Gastroesophageal sphincter (tissue), 4 donors: ENCODE measurements at regions not wholly inside any gene's neighbourhood (a gene's known extent, or its start where the extent isn't known, plus 50 kb on each side); places are given as distances from the start of the nearest gene placed in this dataset.

Source experiments
- ATAC-seq: fragments of 150-250 bp; one replicate; pipeline ENCODE4 v1.9.1; 2016; ENCODE audit warnings: mild to moderate bottlenecking, moderate library complexity
- H3K27ac ChIP-seq, 4 donors: fragments of 200-600 bp; sonication (generic) in 3 of 4; 1 replicate in 3 of 4; 2 replicates in 1 of 4; pipeline ENCODE4 v1.5.1; 2016 to 2019
- H3K27me3 ChIP-seq: fragments of 200-600 bp; sonication (generic); one replicate; pipeline ENCODE4 v1.5.1; 2019
- H3K36me3 ChIP-seq, 2 donors: fragments of 200-600 bp; sonication (generic); one replicate each; pipeline ENCODE4 v1.5.1; 2019; ENCODE audit warnings: control low read depth in 1 of 2
- H3K4me1 ChIP-seq, 3 donors: fragments of 200-600 bp; sonication (generic); 1 replicate in 2 of 3; 2 replicates in 1 of 3; pipeline ENCODE4 v1.5.1; 2016 to 2019; ENCODE audit warnings: control low read depth in 2 of 3
- H3K4me3 ChIP-seq, 2 donors: fragments of 200-600 bp; sonication (generic); one replicate each; pipeline ENCODE4 v1.5.1; 2019; ENCODE audit warnings: mild to moderate bottlenecking in 1 of 2, moderate library complexity in 1 of 2
- H3K9me3 ChIP-seq, 3 donors: fragments of 200-600 bp; sonication (generic); one replicate each; pipeline ENCODE4 v1.5.1; 2017 to 2019; ENCODE audit warnings: control low read depth in 2 of 3
- CTCF ChIP-seq, 4 experiments: fragments of 200-600 bp in 2 of 4; fragments of 450-650 bp in 2 of 4; sonication (generic) in 1 of 4; IDR thresholded peaks; one replicate each; pipeline ENCODE4 v1.5.1; 2017 to 2019; ENCODE audit warnings: antibody characterized with exemption in 4 of 4, mild to moderate bottlenecking in 2 of 4, moderate library complexity in 2 of 4
- EP300 ChIP-seq: sonication (generic); formaldehyde crosslinking; IDR thresholded peaks from one replicate; pipeline ENCODE4 v1.6.1; 2017; ENCODE audit warnings: antibody characterized with exemption, mild to moderate bottlenecking
- POLR2A ChIP-seq, 2 donors: fragments of 450-650 bp; IDR thresholded peaks; one replicate each; pipeline ENCODE4 v1.6.1; 2017; ENCODE audit warnings: antibody characterized with exemption in 2 of 2, mild to moderate bottlenecking in 2 of 2, moderate library complexity in 1 of 2
- POLR2AphosphoS5 ChIP-seq: sonication (generic); formaldehyde crosslinking; IDR thresholded peaks from one replicate; pipeline ENCODE4 v1.6.1; 2017; ENCODE audit warnings: antibody characterized with exemption
- WGBS, 2 donors: methylation state at CpG; one replicate each; pipeline ENCODE4 v1.1.5; 2018; ENCODE audit warnings: low coverage in 1 of 2; 5-methylcytosine and 5-hydroxymethylcytosine counted together

GRCh38 chr14:82425261-82425660 is 891.6 kb upstream of the SEL1L start:
- WGBS, 2 donors: 33 to 83% methylated on average over 1 of the region's 1 CpG

GRCh38 chr14:82431031-82431430 is 897.4 kb upstream of the SEL1L start:
- Histone ChIP-seq H3K27ac (no peak overlapping the region), H3K4me3 (no peak overlapping the region), H3K9me3 (no peaks in the 10 kb centered on the region), H3K36me3 (no peaks in the 10 kb centered on the region), H3K27me3 (no peaks in the 10 kb centered on the region), H3K4me1 (no peaks in the 10 kb centered on the region)
- TF ChIP-seq CTCF (IDR thresholded peaks at IDR 0.05) (no peak), POLR2AphosphoS5 (no peak), EP300 (no peak), POLR2A (IDR thresholded peaks at IDR 0.05) (no peak)
- ATAC-seq: no peak

More at GRCh38 chr14:82425261-82425660, 891.6 kb upstream of the SEL1L start:
- ATAC-seq: no peak
- TF ChIP-seq POLR2AphosphoS5 (no peak), EP300 (no peak), POLR2A (IDR thresholded peaks at IDR 0.05) (no peak), CTCF (IDR thresholded peaks at IDR 0.05) (no peak)
- Histone ChIP-seq H3K4me3 (no peak overlapping the region), H3K4me1 (no peaks in the 10 kb centered on the region), H3K36me3 (no peaks in the 10 kb centered on the region), H3K27me3 (no peaks in the 10 kb centered on the region), H3K9me3 (no peaks in the 10 kb centered on the region), H3K27ac (no peak overlapping the region)

- Histone ChIP-seq H3K4me1 (no peaks in the 10 kb centered on the region), H3K9me3 (no peaks in the 10 kb centered on the region), H3K4me3 (no peak overlapping the region), H3K27me3 (no peaks in the 10 kb centered on the region), H3K36me3 (no peaks in the 10 kb centered on the region), H3K27ac (no peak overlapping the region)
- TF ChIP-seq EP300 (no peak), CTCF (IDR thresholded peaks at IDR 0.05) (no peak), POLR2AphosphoS5 (no peak), POLR2A (IDR thresholded peaks at IDR 0.05) (no peak)
- ATAC-seq: no peak
- 76 to 89% methylated on average over 3 of the region's 3 CpGs for WGBS, 2 donors
Observed at GRCh38 chr14:82432301-82433105, 898.9 kb upstream of the SEL1L start.

- H3K4me1 ChIP-seq: no peaks in the 10 kb centered on the region
- no peaks in the 10 kb centered on the region for H3K9me3 ChIP-seq
- H3K4me3 ChIP-seq: no peak overlapping the region
- no peak for ATAC-seq
- no peak for TF ChIP-seq POLR2AphosphoS5
- TF ChIP-seq POLR2A (IDR thresholded peaks at IDR 0.05): no peak
- H3K36me3 ChIP-seq: no peaks in the 10 kb centered on the region
- 61 to 80% methylated on average over 2 of the region's 2 CpGs for WGBS, 2 donors
- no peaks in the 10 kb centered on the region for H3K27me3 ChIP-seq
- H3K27ac ChIP-seq: no peak overlapping the region
Observed at GRCh38 chr14:82438436-82438835, 904.8 kb upstream of the SEL1L start.

- Histone ChIP-seq H3K4me1 (no peaks in the 10 kb centered on the region), H3K9me3 (no peaks in the 10 kb centered on the region), H3K36me3 (no peaks in the 10 kb centered on the region), H3K27me3 (no peaks in the 10 kb centered on the region), H3K4me3 (no peak overlapping the region), H3K27ac (no peak overlapping the region)
- 93 to 100% methylated on average over 3 of the region's 3 CpGs for WGBS, 2 donors
- ATAC-seq: no peak
- no peak for TF ChIP-seq POLR2A (IDR thresholded peaks at IDR 0.05)
- TF ChIP-seq EP300: no peak
- TF ChIP-seq CTCF (IDR thresholded peaks at IDR 0.05): no peak
- no peak for TF ChIP-seq POLR2AphosphoS5
Observed at GRCh38 chr14:82441270-82441669, 907.6 kb upstream of the SEL1L start.
